Peyer's patch (tissue), 4 donors: ENCODE measurements at regions not wholly inside any gene's neighbourhood (a gene's known extent, or its start where the extent isn't known, plus 50 kb on each side); places are given as distances from the start of the nearest gene placed in this dataset.

ENCODE experiments used
- POLR2A ChIP-seq, 2 donors: fragments of 450-650 bp; IDR thresholded peaks; one replicate each; pipeline ENCODE4 v1.5.1; 2017; ENCODE audit warnings: antibody characterized with exemption in 2 of 2, mild to moderate bottlenecking in 2 of 2, moderate library complexity in 2 of 2
- TF ChIP-seq, protein P1 (sequence below), 6 experiments: fragments of 450-650 bp in 4 of 6; fragments of 200-600 bp in 2 of 6; sonication (generic) in 1 of 6; IDR thresholded peaks; one replicate each; pipeline ENCODE4 v1.5.1; 2017 to 2019; ENCODE audit warnings: antibody characterized with exemption in 6 of 6, mild to moderate bottlenecking in 3 of 6, moderate library complexity in 1 of 6

- TF ChIP-seq, protein P1, sequence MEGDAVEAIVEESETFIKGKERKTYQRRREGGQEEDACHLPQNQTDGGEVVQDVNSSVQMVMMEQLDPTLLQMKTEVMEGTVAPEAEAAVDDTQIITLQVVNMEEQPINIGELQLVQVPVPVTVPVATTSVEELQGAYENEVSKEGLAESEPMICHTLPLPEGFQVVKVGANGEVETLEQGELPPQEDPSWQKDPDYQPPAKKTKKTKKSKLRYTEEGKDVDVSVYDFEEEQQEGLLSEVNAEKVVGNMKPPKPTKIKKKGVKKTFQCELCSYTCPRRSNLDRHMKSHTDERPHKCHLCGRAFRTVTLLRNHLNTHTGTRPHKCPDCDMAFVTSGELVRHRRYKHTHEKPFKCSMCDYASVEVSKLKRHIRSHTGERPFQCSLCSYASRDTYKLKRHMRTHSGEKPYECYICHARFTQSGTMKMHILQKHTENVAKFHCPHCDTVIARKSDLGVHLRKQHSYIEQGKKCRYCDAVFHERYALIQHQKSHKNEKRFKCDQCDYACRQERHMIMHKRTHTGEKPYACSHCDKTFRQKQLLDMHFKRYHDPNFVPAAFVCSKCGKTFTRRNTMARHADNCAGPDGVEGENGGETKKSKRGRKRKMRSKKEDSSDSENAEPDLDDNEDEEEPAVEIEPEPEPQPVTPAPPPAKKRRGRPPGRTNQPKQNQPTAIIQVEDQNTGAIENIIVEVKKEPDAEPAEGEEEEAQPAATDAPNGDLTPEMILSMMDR (IDR thresholded peaks at IDR 0.05): no peak
- TF ChIP-seq POLR2A (IDR thresholded peaks at IDR 0.05): no peak
Observed at GRCh38 chrY:16446152-16446551, 1433.9 kb downstream of the CDY2B start.
